Prostate gland (tissue), 2 donors: ENCODE measurements at regions not wholly inside any gene's neighbourhood (a gene's known extent, or its start where the extent isn't known, plus 50 kb on each side); places are given as distances from the start of the nearest gene placed in this dataset.

ENCODE experiments used
- CTCF ChIP-seq, 4 experiments: fragments of 200-600 bp in 2 of 4; fragments of 450-650 bp in 2 of 4; sonication (generic) in 2 of 4; IDR thresholded peaks; 1 replicate in 3 of 4; 2 replicates in 1 of 4; pipeline ENCODE4 v1.5.1; 2016 to 2019; ENCODE audit warnings: antibody characterized with exemption in 4 of 4, mild to moderate bottlenecking in 2 of 4, moderate library complexity in 2 of 4
- POLR2A ChIP-seq: fragments of 450-650 bp; IDR thresholded peaks from one replicate; pipeline ENCODE4 v1.6.1; 2016; ENCODE audit warnings: antibody characterized with exemption, mild to moderate bottlenecking
- POLR2AphosphoS5 ChIP-seq: sonication (generic); formaldehyde crosslinking; IDR thresholded peaks from one replicate; pipeline ENCODE4 v1.6.1; 2017; ENCODE audit warnings: antibody characterized with exemption

- TF ChIP-seq CTCF (IDR thresholded peaks at IDR 0.05), result no peak
- TF ChIP-seq POLR2A, result no peak
- TF ChIP-seq POLR2AphosphoS5, result no peak
Observed at GRCh38 chr2:236975766-236976165, 109.9 kb upstream of the COPS8 start.
